Kidney (tissue), 13 donors: ENCODE measurements at regions not wholly inside any gene's neighbourhood (a gene's known extent, or its start where the extent isn't known, plus 50 kb on each side); places are given as distances from the start of the nearest gene placed in this dataset.

ENCODE experiments used
- DNase-seq, 5 donors: peaks; one replicate each; pipeline ENCODE4 v3.0.0-alpha.2; 2013 to 2020
- FAIRE-seq: peaks from 2 replicates; lab custom pipeline; 2012; peaks lifted over from hg19 to GRCh38; lab: Jason Lieb, UNC
- H3K27ac ChIP-seq, 2 donors: one replicate each; pipeline ENCODE4 v1.7.0; 2013; ENCODE audit warnings: low read depth in 2 of 2, low read length in 2 of 2, inconsistent platforms in 1 of 2
- H3K27me3 ChIP-seq: one replicate; pipeline ENCODE4 v1.7.1; 2013; ENCODE audit warnings: low read length, inconsistent platforms; ENCODE audit not compliant: control insufficient read depth, insufficient read depth
- H3K36me3 ChIP-seq, 3 donors: one replicate each; pipeline versions ENCODE4 v1.7.0 to v1.7.1; 2013; ENCODE audit warnings: low read length in 3 of 3, control low read depth in 1 of 3, inconsistent platforms in 1 of 3; ENCODE audit not compliant: insufficient read depth in 3 of 3, control insufficient read depth in 2 of 3
- H3K4me1 ChIP-seq, 3 donors: one replicate each; pipeline versions ENCODE4 v1.7.0 to v1.7.1; 2013; ENCODE audit warnings: low read length in 3 of 3, inconsistent platforms in 1 of 3, low read depth in 1 of 3; ENCODE audit not compliant: control insufficient read depth in 2 of 3, insufficient read depth in 2 of 3
- H3K4me3 ChIP-seq, 3 donors: one replicate each; pipeline versions ENCODE4 v1.7.0 to v1.8.1; 2013; ENCODE audit warnings: low read length in 3 of 3, control low read depth in 1 of 3, inconsistent platforms in 1 of 3
- H3K9ac ChIP-seq, 3 donors: one replicate each; pipeline versions ENCODE4 v1.7.0 to v1.7.1; 2013; ENCODE audit warnings: low read length in 3 of 3, control low read depth in 1 of 3, inconsistent platforms in 1 of 3
- H3K9me3 ChIP-seq, 3 donors: one replicate each; pipeline versions ENCODE4 v1.7.0 to v1.7.1; 2013; ENCODE audit warnings: low read length in 3 of 3, control low read depth in 1 of 3, inconsistent platforms in 1 of 3; ENCODE audit not compliant: control insufficient read depth in 2 of 3, insufficient read depth in 1 of 3
- intact Hi-C: fragments of 100-400 bp; cut with DNase I; formaldehyde crosslinking; loops from one replicate; pipeline ENCODE4 v1.11.1; 2022
- TF ChIP-seq, protein P1 (sequence below): IDR thresholded peaks from 3 replicates; pipeline ENCODE4 v1.5.1; 2012; ENCODE audit warnings: mild to moderate bottlenecking, moderate library complexity, borderline replicate concordance; ENCODE audit not compliant: insufficient read depth; ENCODE audit errors: extremely low read depth
- donor health status: control.
- donor health status: control.
- donor health status: control.
- donor health status: control.
- donor health status: control.
- donor health status: DM: yes; HTN: yes; CAD: no.
- donor health status: Normal renal cell carcinoma (clear cell type).

DNA sequence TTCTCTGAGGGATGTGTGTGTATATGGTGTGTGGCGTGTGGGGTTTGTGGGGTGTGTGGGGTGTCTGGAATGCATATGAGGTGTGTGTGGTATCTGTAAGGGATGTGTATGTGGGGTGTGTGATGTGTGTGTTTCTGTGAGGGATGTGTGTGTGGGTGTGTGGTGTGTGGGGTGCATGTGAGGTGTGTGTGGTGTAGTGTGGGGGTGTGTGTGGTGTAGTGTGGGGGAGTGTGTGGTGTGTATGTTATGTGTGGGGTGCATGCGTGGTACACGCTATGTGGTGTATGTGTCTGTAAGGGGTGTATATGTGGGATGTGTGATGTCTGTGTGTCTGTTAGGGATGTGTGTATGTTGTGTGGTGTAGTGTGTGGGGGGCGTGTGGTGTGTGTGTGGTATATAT is 300.0 kb downstream of the FGF9 start:
- intact Hi-C loops = no loop called here
- no peak for FAIRE-seq
- Histone ChIP-seq H3K4me1 (peaks cover 0 to 3% (median 0%) of the 10 kb centered on the region in 3 donors), H3K27me3 (no peaks in the 10 kb centered on the region), H3K36me3 (no peaks in the 10 kb centered on the region), H3K27ac (no peak overlapping the region), H3K9me3 (no peaks in the 10 kb centered on the region), H3K4me3 (no peak overlapping the region), H3K9ac (no peak overlapping the region)
- no peak for DNase-seq
- TF ChIP-seq, protein P1, sequence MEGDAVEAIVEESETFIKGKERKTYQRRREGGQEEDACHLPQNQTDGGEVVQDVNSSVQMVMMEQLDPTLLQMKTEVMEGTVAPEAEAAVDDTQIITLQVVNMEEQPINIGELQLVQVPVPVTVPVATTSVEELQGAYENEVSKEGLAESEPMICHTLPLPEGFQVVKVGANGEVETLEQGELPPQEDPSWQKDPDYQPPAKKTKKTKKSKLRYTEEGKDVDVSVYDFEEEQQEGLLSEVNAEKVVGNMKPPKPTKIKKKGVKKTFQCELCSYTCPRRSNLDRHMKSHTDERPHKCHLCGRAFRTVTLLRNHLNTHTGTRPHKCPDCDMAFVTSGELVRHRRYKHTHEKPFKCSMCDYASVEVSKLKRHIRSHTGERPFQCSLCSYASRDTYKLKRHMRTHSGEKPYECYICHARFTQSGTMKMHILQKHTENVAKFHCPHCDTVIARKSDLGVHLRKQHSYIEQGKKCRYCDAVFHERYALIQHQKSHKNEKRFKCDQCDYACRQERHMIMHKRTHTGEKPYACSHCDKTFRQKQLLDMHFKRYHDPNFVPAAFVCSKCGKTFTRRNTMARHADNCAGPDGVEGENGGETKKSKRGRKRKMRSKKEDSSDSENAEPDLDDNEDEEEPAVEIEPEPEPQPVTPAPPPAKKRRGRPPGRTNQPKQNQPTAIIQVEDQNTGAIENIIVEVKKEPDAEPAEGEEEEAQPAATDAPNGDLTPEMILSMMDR = no peak

DNA sequence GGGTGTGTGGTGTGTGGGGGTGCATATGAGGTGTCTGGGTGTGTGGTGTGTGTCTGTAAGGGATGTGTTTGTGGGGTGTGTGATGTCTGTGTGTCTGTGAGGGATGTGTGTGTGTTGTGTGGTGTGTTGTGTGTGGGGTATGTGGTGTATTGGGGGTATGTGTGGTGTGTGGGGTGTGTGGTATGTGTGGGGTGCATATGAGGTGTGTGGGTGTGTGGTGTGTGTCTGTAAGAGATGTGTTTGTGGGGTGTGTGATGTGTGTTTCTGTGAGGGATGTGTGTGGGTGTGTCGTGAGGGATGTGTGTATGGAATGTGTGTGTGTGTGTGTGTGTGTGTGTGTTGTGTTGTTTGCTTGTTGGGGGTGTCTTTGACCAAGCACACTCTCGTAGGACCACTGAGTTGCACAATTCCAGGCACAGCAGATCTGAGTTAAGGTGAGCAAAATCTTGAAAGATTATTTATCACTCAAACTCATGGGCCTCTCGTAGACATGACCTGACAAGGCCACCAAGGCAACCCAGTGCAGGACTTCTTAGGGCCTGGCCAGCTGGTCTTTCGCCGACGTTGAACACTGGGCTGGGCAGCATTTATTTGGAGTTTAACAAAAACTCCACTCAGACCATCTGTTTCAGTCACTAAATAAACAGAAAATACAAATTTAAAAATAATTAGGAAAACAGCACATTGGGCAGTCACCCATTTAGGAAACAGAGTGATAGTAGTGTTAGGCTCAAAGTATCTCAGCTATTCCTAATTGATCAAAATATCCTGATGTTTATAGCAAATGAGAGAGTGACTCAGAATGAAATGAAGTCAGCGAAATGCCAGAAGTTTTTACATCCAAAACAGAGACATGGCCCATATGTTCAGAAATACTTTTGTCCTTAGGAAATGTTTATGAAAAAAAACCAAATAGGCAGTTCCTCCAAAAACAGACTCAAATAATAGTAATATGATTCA is 301.1 kb downstream of the FGF9 start:
- no peak overlapping the region for H3K9ac ChIP-seq
- H3K4me3 ChIP-seq = no peak overlapping the region
- no peaks in the 10 kb centered on the region for H3K27me3 ChIP-seq
- H3K4me1 ChIP-seq = peaks cover 0 to 3% (median 0%) of the 10 kb centered on the region in 3 donors
- H3K27ac ChIP-seq = no peak overlapping the region
- TF ChIP-seq, protein P1 = no peak
- DNase-seq (peak in 2 of 5 donors; percentile 38 to 82), FAIRE-seq (no peak)
- no peaks in the 10 kb centered on the region for H3K9me3 ChIP-seq
- intact Hi-C loops = no loop called here
- H3K36me3 ChIP-seq = no peaks in the 10 kb centered on the region

DNA sequence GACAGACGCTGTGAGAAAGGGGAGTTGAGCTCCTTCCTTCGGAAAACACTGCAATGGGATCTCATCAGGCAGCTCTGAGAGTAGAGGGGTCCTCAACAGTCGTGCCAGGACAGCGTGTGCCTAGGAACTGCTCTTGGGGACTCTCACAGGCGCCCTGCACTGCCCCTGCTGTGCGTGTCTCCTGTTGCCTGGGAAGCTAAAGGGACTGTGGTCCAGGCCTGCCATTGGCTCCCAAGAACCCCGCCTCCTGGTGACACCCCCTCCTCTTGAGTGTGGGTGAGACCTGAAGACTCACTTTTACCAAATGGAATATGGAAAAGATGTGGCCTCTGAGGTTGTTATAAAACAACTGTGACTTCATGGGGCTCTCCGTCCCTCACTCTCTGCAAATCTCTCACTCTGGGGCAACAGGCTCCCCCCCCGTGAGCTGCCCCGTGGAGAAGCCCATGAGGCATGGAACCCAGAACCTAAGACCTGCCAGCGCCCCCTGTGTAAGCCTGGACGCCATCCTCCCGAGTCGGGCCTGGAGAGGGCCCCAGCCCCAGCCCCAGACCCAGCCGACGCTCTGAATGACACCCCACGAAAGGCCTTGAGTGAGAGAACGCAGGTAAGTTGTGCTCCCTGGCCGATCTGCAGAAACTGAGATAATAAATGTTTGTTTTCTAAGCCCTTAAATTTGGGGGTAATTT is 302.7 kb downstream of the FGF9 start:
- Histone ChIP-seq H3K27me3 (no peaks in the 10 kb centered on the region), H3K36me3 (no peaks in the 10 kb centered on the region), H3K4me3 (no peak overlapping the region), H3K4me1 (peaks cover 0 to 3% (median 0%) of the 10 kb centered on the region in 3 donors), H3K9me3 (no peaks in the 10 kb centered on the region), H3K27ac (no peak overlapping the region), H3K9ac (no peak overlapping the region)
- TF ChIP-seq, protein P1 = no peak
- FAIRE-seq (no peak), DNase-seq (no peak)
- intact Hi-C loops = no loop called here
